Mammary epithelial cell (primary cell): ENCODE measurements at regions not wholly inside any gene's neighbourhood (a gene's known extent, or its start where the extent isn't known, plus 50 kb on each side); places are given as distances from the start of the nearest gene placed in this dataset.

Source experiments
- CTCF ChIP-seq, 2 donors: IDR thresholded peaks in 1 of 2; conservative IDR thresholded peaks in 1 of 2; 2 replicates each; pipeline ENCODE4 v1.5.1; 2011 to 2012; ENCODE audit warnings: inconsistent platforms in 2 of 2, low read length in 2 of 2, mild to moderate bottlenecking in 2 of 2, control low read depth in 1 of 2, low read depth in 1 of 2; ENCODE audit not compliant: insufficient read depth in 1 of 2; ENCODE audit errors: extremely low read depth in 1 of 2
- EZH2 ChIP-seq: IDR thresholded peaks from 2 replicates; pipeline ENCODE4 v1.6.1; 2012; ENCODE audit warnings: low read length, inconsistent platforms, borderline replicate concordance

DNA sequence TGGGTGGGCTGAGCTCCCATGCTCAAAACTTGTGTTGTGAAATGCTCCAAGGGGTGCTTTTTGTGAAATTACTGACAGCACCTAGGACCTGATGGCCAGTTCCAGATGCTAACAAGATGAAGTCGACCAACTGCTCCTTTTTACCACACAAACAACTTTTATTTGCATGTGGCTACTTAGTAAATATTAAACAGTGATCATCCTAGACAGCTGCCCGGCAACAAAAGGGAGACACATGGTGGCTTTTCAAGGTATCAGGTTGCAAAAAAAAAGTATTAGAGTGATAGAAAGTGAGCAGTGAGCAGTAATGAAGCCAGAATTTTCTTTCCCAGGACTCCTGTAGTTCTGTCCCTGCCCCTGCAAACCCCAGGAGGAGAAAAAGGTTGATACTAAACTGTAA, 118.5 kb downstream of the RPIA start:
- TF ChIP-seq EZH2 (no peak), CTCF (conservative IDR thresholded peaks at IDR 0.05 in 1 of 2, IDR thresholded peaks at IDR 0.05 in 1 of 2; ENCODE audit: extremely low read depth in 1 of 2, insufficient read depth in 1 of 2, low read depth in 1 of 2, low read length in 2 of 2) (no peak)
